ENCODE measurements at regions not wholly inside any gene's neighbourhood (a gene's known extent, or its start where the extent isn't known, plus 50 kb on each side); places are given as distances from the start of the nearest gene placed in this dataset.

DNA sequence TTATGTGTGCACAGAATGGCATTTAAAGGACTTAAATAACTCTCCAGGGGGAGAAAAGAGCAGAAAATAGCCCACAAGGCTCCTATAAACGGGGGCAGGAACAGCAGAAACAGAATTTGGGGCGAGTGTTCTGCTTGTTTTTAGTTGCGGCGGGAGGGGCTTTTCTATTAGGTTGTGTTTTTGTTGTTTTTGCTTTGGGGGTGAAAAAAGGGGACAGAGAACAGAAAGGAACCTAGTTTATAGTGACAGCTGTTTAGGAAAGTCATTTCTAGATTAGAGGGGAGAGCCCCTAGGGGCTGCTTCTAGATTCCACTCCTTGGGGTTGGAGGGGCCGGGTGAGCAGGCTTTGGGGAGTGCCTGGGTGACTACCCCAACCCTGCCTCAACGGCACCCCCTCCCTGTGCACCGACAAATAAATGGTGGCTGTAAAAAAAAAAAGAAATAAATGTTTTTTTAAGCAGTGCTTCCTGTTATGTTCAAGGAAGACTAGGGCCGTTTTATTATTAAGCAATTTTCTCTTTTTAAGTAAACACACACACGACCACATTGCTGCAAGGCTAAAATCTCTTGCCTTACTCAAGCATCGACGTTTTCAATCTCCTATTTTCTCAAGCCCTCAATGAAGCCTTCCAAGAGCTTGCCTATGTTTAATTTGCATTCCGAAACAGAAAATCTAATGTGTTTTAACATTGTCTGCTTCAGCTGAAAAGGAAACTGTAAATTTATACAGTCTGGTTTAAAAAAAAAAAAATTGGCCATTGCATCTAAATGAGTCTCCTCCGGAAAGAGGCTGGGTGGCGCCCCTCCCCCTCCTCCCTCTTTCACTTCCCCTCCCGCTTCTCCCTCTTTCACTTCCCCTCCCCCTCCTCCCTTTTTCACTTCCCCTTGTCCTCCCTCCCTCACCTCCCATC lies 123.3 kb upstream of the TBL1X start:
- TF ChIP-seq CTCF (IDR thresholded peaks at IDR 0.05; ENCODE audit: low read depth, low read length) (0 out of 2 replicates have a peak, but pooled peaks have one; percentile 10), EZH2phosphoT487 (IDR thresholded peaks at IDR 0.05; ENCODE audit: low read depth) (no peak)
